ENCODE measurements at regions not wholly inside any gene's neighbourhood (a gene's known extent, or its start where the extent isn't known, plus 50 kb on each side); places are given as distances from the start of the nearest gene placed in this dataset.

DNA sequence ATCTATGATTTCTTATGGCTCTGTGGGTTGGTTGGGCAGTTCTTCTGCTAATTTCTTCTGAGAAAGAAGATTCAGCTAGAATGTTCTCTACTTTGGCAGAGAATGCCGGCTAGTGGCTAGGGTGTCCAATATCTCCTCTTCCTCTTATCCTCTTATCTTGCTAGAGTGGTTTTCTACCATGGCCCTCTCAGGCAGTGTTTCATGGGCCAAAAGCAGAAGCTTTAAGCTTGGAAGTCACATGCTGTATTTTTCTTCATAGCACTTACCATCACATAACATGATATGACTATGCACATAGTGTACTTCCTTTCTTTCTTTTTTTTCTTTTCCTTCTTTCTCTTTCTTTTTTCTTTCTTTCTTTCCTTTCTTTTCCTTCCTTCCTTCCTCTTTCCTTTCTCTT lies 140.0 kb downstream of the ITGB8 start:
- no peak for TF ChIP-seq CTCF (conservative IDR thresholded peaks at IDR 0.05; ENCODE audit: low read depth in 2 of 2)
- no peak for TF ChIP-seq EZH2 (IDR thresholded peaks at IDR 0.05; ENCODE audit: low read depth, unreplicated experiment)
- no peak for TF ChIP-seq REST (IDR thresholded peaks at IDR 0.05; ENCODE audit: unreplicated experiment)
- TF ChIP-seq JUNB (IDR thresholded peaks at IDR 0.05; ENCODE audit: unreplicated experiment) = no peak
- TF ChIP-seq POLR2AphosphoS5 (IDR thresholded peaks at IDR 0.05; ENCODE audit: low read depth) = no peak
- no peak for TF ChIP-seq EZH2phosphoT487 (IDR thresholded peaks at IDR 0.05; ENCODE audit: unreplicated experiment)
- no peak for TF ChIP-seq ZNF114 (CRISPR knock-in tag; IDR thresholded peaks at IDR 0.05)
- no peak for TF ChIP-seq ZNF331 (CRISPR knock-in tag; IDR thresholded peaks at IDR 0.05; ENCODE audit: low read depth)
- no peak for TF ChIP-seq CREB1 (CRISPR knock-in tag; IDR thresholded peaks at IDR 0.05; ENCODE audit: low read depth)
